ENCODE measurements at regions not wholly inside any gene's neighbourhood (a gene's known extent, or its start where the extent isn't known, plus 50 kb on each side); places are given as distances from the start of the nearest gene placed in this dataset.

- no peak for TF ChIP-seq CTCF (conservative IDR thresholded peaks at IDR 0.05; ENCODE audit: low read length)
- no peak for TF ChIP-seq EZH2phosphoT487 (IDR thresholded peaks at IDR 0.05; ENCODE audit: borderline replicate concordance, low read depth, low read length)
Measured at GRCh38 chr4:138013625-138014024, 228.5 kb downstream of the SLC7A11 start.
